Nephron (organoid): ENCODE measurements at regions not wholly inside any gene's neighbourhood (a gene's known extent, or its start where the extent isn't known, plus 50 kb on each side); places are given as distances from the start of the nearest gene placed in this dataset.

Source experiments
- H3K27ac Mint-ChIP-seq, 3 experiments: 2 replicates each; pipeline ENCODE4 v1.8.0; 2020; ENCODE audit warnings: mixed read lengths in 3 of 3, mild to moderate bottlenecking in 2 of 3, moderate library complexity in 1 of 3
- H3K27me3 Mint-ChIP-seq: 2 replicates; pipeline ENCODE4 v1.8.0; 2021; ENCODE audit warnings: low read depth, mild to moderate bottlenecking, moderate library complexity, mixed read lengths
- H3K36me3 Mint-ChIP-seq: 2 replicates; pipeline ENCODE4 v1.8.0; 2020; ENCODE audit warnings: low read depth, mixed read lengths
- H3K4me1 Mint-ChIP-seq: 2 replicates; pipeline ENCODE4 v1.8.0; 2020; ENCODE audit warnings: mixed read lengths
- H3K4me3 Mint-ChIP-seq, 3 experiments: 2 replicates each; pipeline ENCODE4 v1.8.0; 2020; ENCODE audit warnings: mild to moderate bottlenecking in 3 of 3, mixed read lengths in 3 of 3, moderate library complexity in 2 of 3
- H3K9me3 Mint-ChIP-seq: 2 replicates; pipeline ENCODE4 v1.8.0; 2020; ENCODE audit warnings: mixed read lengths
- CTCF ChIP-seq, 3 experiments: fragments of 200-600 bp; sonication (generic); IDR thresholded peaks; one replicate each; pipeline ENCODE4 v1.5.0; 2021; ENCODE audit warnings: antibody characterized with exemption in 3 of 3; ENCODE audit not compliant: unreplicated experiment in 3 of 3

- peaks cover 4% of the 10 kb centered on the region for H3K9me3 Mint-ChIP-seq
- H3K4me3 Mint-ChIP-seq: no peak overlapping the region
- H3K27ac Mint-ChIP-seq: no peak overlapping the region
- peaks cover 29% of the 10 kb centered on the region for H3K27me3 Mint-ChIP-seq
- H3K4me1 Mint-ChIP-seq: no peaks in the 10 kb centered on the region
- H3K36me3 Mint-ChIP-seq: no peaks in the 10 kb centered on the region
- no peak for TF ChIP-seq CTCF (IDR thresholded peaks at IDR 0.05; ENCODE audit: unreplicated experiment in 3 of 3)
These were observed 711.8 kb downstream of the DCDC2C start for GRCh38 chr2:4415171-4415570.

GRCh38 chr2:4415810-4416413 lies 712.5 kb downstream of the DCDC2C start:
- Mint-ChIP-seq H3K4me3 (no peak overlapping the region), H3K27ac (no peak overlapping the region), H3K9me3 (peaks cover 4% of the 10 kb centered on the region), H3K27me3 (peaks cover 29% of the 10 kb centered on the region), H3K4me1 (no peaks in the 10 kb centered on the region), H3K36me3 (no peaks in the 10 kb centered on the region)
- TF ChIP-seq CTCF (IDR thresholded peaks at IDR 0.05; ENCODE audit: unreplicated experiment in 3 of 3): no peak

GRCh38 chr2:4416431-4416830 lies 713.1 kb downstream of the DCDC2C start:
- Mint-ChIP-seq H3K36me3 (no peaks in the 10 kb centered on the region), H3K4me1 (no peaks in the 10 kb centered on the region), H3K9me3 (peaks cover 4% of the 10 kb centered on the region), H3K27ac (no peak overlapping the region), H3K4me3 (no peak overlapping the region), H3K27me3 (peaks cover 29% of the 10 kb centered on the region)
- TF ChIP-seq CTCF (IDR thresholded peaks at IDR 0.05; ENCODE audit: unreplicated experiment in 3 of 3): no peak

- Mint-ChIP-seq H3K9me3 (peaks cover 4% of the 10 kb centered on the region), H3K4me1 (no peaks in the 10 kb centered on the region), H3K27ac (no peak overlapping the region), H3K36me3 (no peaks in the 10 kb centered on the region), H3K27me3 (peaks cover 23% of the 10 kb centered on the region), H3K4me3 (no peak overlapping the region)
- TF ChIP-seq CTCF (IDR thresholded peaks at IDR 0.05; ENCODE audit: unreplicated experiment in 3 of 3): no peak
These were observed 714.4 kb downstream of the DCDC2C start for GRCh38 chr2:4417771-4418170.

GRCh38 chr2:4420032-4420431 lies 716.7 kb downstream of the DCDC2C start:
- no peaks in the 10 kb centered on the region for H3K36me3 Mint-ChIP-seq
- TF ChIP-seq CTCF (IDR thresholded peaks at IDR 0.05; ENCODE audit: unreplicated experiment in 3 of 3): no peak
- H3K4me3 Mint-ChIP-seq: no peak overlapping the region
- H3K27me3 Mint-ChIP-seq: peaks cover 25% of the 10 kb centered on the region
- H3K27ac Mint-ChIP-seq: no peak overlapping the region
- H3K9me3 Mint-ChIP-seq: peaks cover 4% of the 10 kb centered on the region
- H3K4me1 Mint-ChIP-seq: no peaks in the 10 kb centered on the region

- no peak for TF ChIP-seq CTCF (IDR thresholded peaks at IDR 0.05; ENCODE audit: unreplicated experiment in 3 of 3)
- Mint-ChIP-seq H3K4me3 (no peak overlapping the region), H3K36me3 (no peaks in the 10 kb centered on the region), H3K27me3 (peaks cover 19% of the 10 kb centered on the region), H3K9me3 (no peaks in the 10 kb centered on the region), H3K4me1 (no peaks in the 10 kb centered on the region), H3K27ac (no peak overlapping the region)
These were observed 720.8 kb downstream of the DCDC2C start for GRCh38 chr2:4424153-4424552.
